OCI-LY7 (cell line): ENCODE measurements at regions not wholly inside any gene's neighbourhood (a gene's known extent, or its start where the extent isn't known, plus 50 kb on each side); places are given as distances from the start of the nearest gene placed in this dataset.

Experiments
- BruUV-seq: library from RNA; stranded (reverse); fragments of 400-500 nt; replicated peaks from 2 replicates; lab custom pipeline; 2021; lab: Mats Ljungman, UMichigan
- CTCF ChIA-PET: fragments of 300-600 bp; sonication (Branson Sonifier 250); formaldehyde crosslinking; loops from one replicate; lab custom pipeline; 2022; ENCODE audit warnings: antibody characterized with exemption; ENCODE audit not compliant: unreplicated experiment; lab: Charles Lee
- POLR2A ChIA-PET: fragments of 300-600 bp; sonication (Branson Sonifier 250); formaldehyde crosslinking; loops from one replicate; lab custom pipeline; 2022; ENCODE audit warnings: antibody characterized with exemption; lab: Charles Lee
- DNase-seq: peaks from one replicate; pipeline ENCODE4 v3.0.0-alpha.2; 2015; ENCODE audit warnings: low spot score
- H2AFZ ChIP-seq: fragments of 200-600 bp; sonication (generic), shearing (Covaris generic); 2 replicates; pipeline ENCODE4 v1.6.1; 2014; ENCODE audit warnings: mild to moderate bottlenecking, antibody characterized with exemption, low read length, moderate library complexity
- H3K27ac ChIP-seq: fragments of 200-600 bp; sonication (generic); 2 replicates; pipeline ENCODE4 v1.5.1; 2014; ENCODE audit warnings: mixed run types, low read depth, mild to moderate bottlenecking, moderate library complexity, low read length, inconsistent platforms; ENCODE audit not compliant: poor library complexity, severe bottlenecking
- H3K36me3 ChIP-seq: fragments of 200-600 bp; sonication (generic); 2 replicates; pipeline ENCODE4 v1.6.1; 2014; ENCODE audit warnings: mild to moderate bottlenecking, antibody characterized with exemption, low read length, moderate library complexity, mixed read lengths; ENCODE audit not compliant: insufficient read depth
- H3K4me1 ChIP-seq: fragments of 200-600 bp; sonication (generic); 2 replicates; pipeline ENCODE4 v1.5.1; 2014; ENCODE audit warnings: mild to moderate bottlenecking, low read length; ENCODE audit not compliant: insufficient read depth, poor library complexity, severe bottlenecking
- H3K4me2 ChIP-seq: fragments of 200-600 bp; sonication (generic); 2 replicates; pipeline ENCODE4 v1.6.1; 2014; ENCODE audit warnings: mild to moderate bottlenecking, low read length
- H3K4me3 ChIP-seq: fragments of 200-600 bp; sonication (generic); 2 replicates; pipeline ENCODE4 v1.5.1; 2014; ENCODE audit warnings: mild to moderate bottlenecking, low read depth, low read length; ENCODE audit not compliant: poor library complexity, severe bottlenecking
- H3K79me2 ChIP-seq: fragments of 200-600 bp; sonication (generic); 2 replicates; pipeline ENCODE4 v1.6.1; 2016; ENCODE audit warnings: low read depth, mild to moderate bottlenecking, low read length, moderate library complexity, mixed read lengths; ENCODE audit not compliant: insufficient read depth
- H3K9me2 ChIP-seq: fragments of 200-600 bp; sonication (generic); 2 replicates; pipeline ENCODE4 v1.6.1; 2016; ENCODE audit warnings: mild to moderate bottlenecking, low read length, mixed read lengths; ENCODE audit not compliant: insufficient read depth
- H3K9me3 ChIP-seq: fragments of 200-600 bp; sonication (generic); 2 replicates; pipeline ENCODE4 v1.6.1; 2014; ENCODE audit warnings: mild to moderate bottlenecking, mixed run types, low read length, mixed read lengths
- H4K20me1 ChIP-seq: fragments of 200-600 bp; sonication (generic); 2 replicates; pipeline ENCODE4 v1.6.1; 2014; ENCODE audit warnings: mild to moderate bottlenecking, antibody characterized with exemption, low read length, moderate library complexity, mixed read lengths; ENCODE audit not compliant: insufficient read depth
- CTCF ChIP-seq: fragments of 200-600 bp; sonication (generic); conservative IDR thresholded peaks from 2 replicates; pipeline ENCODE4 v1.5.1; 2014; ENCODE audit warnings: mild to moderate bottlenecking, antibody characterized with exemption, low read length, moderate library complexity, mixed read lengths
- EZH2phosphoT487 ChIP-seq: fragments of 200-600 bp; sonication (generic); IDR thresholded peaks from 2 replicates; pipeline ENCODE4 v1.6.1; 2018; ENCODE audit warnings: low read depth, borderline replicate concordance, mild to moderate bottlenecking, mixed run types, antibody characterized with exemption, low read length, moderate library complexity, mixed read lengths
- intact Hi-C: fragments of 100-400 bp; cut with micrococcal nuclease; formaldehyde crosslinking; loops from one replicate; pipeline ENCODE4 v1.10.0; 2022; ENCODE audit not compliant: unreplicated experiment

- H3K79me2 ChIP-seq: no peaks in the 10 kb centered on the region
- no peaks in the 10 kb centered on the region for H3K9me2 ChIP-seq
- no peak overlapping the region for H3K27ac ChIP-seq
- H2AFZ ChIP-seq: no peak overlapping the region
- DNase-seq: no peak
- no TSS peak for BruUV-seq
- no peaks in the 10 kb centered on the region for H3K9me3 ChIP-seq
- no peaks in the 10 kb centered on the region for H4K20me1 ChIP-seq
- H3K4me1 ChIP-seq: no peaks in the 10 kb centered on the region
- intact Hi-C loops: no loop called here
- no peaks in the 10 kb centered on the region for H3K36me3 ChIP-seq
- POLR2A ChIA-PET: no interaction called here
- H3K4me3 ChIP-seq: no peak overlapping the region
- H3K4me2 ChIP-seq: no peak overlapping the region
- CTCF ChIA-PET: no interaction called here
- TF ChIP-seq CTCF (no peak), EZH2phosphoT487 (no peak)
These were observed 330.2 kb downstream of the DIPK2A start for GRCh38 chr3:144301863-144302262.

- ChIA-PET POLR2A (no interaction called here), CTCF (no interaction called here)
- Histone ChIP-seq H2AFZ (no peak overlapping the region), H3K4me1 (no peaks in the 10 kb centered on the region), H3K9me2 (no peaks in the 10 kb centered on the region), H3K27ac (no peak overlapping the region), H3K4me3 (no peak overlapping the region), H3K36me3 (no peaks in the 10 kb centered on the region), H3K79me2 (no peaks in the 10 kb centered on the region), H3K4me2 (no peak overlapping the region), H4K20me1 (no peaks in the 10 kb centered on the region), H3K9me3 (no peaks in the 10 kb centered on the region)
- intact Hi-C loops: no loop called here
- DNase-seq: no peak
- TF ChIP-seq CTCF: no peak
- TF ChIP-seq EZH2phosphoT487: no peak
- BruUV-seq: no TSS peak
These were observed 336.3 kb downstream of the DIPK2A start for GRCh38 chr3:144307951-144308350.

GRCh38 chr3:144308396-144308795, 336.8 kb downstream of the DIPK2A start:
- Histone ChIP-seq H4K20me1 (no peaks in the 10 kb centered on the region), H3K36me3 (no peaks in the 10 kb centered on the region), H2AFZ (no peak overlapping the region), H3K9me3 (no peaks in the 10 kb centered on the region), H3K27ac (no peak overlapping the region), H3K9me2 (no peaks in the 10 kb centered on the region), H3K4me3 (no peak overlapping the region), H3K79me2 (no peaks in the 10 kb centered on the region), H3K4me2 (no peak overlapping the region), H3K4me1 (no peaks in the 10 kb centered on the region)
- ChIA-PET POLR2A (no interaction called here), CTCF (no interaction called here)
- no peak for DNase-seq
- intact Hi-C loops: no loop called here
- TF ChIP-seq EZH2phosphoT487 (no peak), CTCF (no peak)
- BruUV-seq: no TSS peak
